CMK (cell line): ENCODE measurements at regions not wholly inside any gene's neighbourhood (a gene's known extent, or its start where the extent isn't known, plus 50 kb on each side); places are given as distances from the start of the nearest gene placed in this dataset.
"Not testable (repeated sequence)": the region's sequence is repeated elsewhere in the genome, so short reads cannot be mapped to it uniquely, and the experiment has no call there.

Source experiments
- DNase-seq: peaks from one replicate; pipeline ENCODE4 v3.0.0-alpha.2; 2010; ENCODE audit warnings: low read depth

DNA sequence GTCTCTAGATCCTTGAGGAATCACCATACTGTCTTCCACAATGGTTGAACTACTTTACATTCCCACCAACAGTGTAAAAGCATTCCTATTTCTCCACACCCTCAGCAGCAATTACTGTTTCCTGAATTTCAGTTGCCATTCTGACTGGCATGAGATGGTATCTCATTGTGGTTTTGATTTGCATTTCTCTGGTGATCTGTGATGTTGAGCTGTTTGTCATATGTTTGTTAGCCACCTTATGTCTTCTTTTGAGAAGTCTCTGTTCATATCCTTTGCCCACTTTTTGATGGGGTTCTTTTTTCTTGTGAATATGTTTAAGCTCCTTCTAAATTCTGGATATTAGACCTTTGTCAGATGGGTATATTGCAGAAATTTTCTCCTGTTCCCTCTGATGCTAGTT is 356.0 kb downstream of the IGSF11 start:
- not testable (repeated sequence) for DNase-seq

DNA sequence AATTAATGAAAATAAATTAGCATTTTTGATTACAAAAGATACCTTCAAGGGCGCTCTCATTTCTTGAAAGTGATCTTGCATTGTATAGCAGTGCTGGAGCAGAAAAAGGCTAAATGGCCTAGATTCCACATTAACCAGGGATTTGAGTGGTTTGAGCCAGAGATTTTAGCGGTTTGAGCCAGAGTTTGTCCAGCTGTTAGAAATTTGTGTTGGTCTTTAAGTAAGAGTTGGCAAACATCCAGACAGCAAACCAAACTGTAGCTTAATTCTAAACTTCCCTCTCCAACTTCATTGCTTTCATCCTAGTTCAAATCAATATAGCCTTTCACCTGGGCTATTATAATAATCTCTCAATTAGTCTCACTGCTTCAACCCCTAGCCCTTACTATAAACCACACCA is 351.7 kb downstream of the IGSF11 start:
- no peak for DNase-seq

DNA sequence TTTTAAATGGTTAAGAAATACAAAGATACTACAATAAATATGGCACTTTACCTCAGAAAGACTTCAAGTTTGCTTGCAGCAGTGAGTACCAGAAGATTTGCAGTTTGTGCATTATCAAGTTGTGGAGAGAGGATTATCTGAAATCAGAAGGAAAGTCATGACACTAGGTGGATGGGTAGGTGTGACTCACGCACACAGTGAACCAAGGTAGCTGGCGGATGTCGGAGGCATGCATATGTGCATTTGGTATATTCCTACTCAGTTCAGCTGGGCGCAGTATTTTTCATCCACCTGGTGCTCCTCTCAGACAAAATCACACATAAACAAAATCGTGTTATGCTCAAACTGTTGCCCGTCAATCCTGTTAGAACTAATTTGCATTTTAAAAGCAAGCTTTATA is 351.0 kb downstream of the IGSF11 start:
- DNase-seq = no peak

DNA sequence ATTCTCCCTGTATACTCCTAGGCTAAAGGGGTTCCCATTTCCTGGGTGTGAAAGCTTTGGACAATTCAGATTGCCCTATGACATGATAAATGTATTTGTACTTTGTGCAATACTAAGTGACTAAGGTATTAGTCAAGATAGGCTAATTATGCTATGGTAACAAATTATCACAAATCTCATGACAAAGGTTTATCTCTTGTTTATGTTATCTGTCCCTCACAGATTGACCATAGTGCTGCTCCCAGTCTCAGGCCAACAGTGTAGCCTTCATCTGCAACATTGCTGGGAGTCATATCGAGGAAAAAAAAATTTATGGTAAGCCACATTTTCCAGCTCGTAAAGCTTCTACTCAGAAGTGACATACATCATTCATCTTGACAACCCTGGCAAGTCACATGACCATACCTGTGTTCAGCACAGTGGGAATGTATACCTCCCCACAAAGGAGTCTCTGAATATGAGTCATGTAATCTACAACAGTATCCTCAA is 346.2 kb downstream of the IGSF11 start:
- DNase-seq = no peak

DNA sequence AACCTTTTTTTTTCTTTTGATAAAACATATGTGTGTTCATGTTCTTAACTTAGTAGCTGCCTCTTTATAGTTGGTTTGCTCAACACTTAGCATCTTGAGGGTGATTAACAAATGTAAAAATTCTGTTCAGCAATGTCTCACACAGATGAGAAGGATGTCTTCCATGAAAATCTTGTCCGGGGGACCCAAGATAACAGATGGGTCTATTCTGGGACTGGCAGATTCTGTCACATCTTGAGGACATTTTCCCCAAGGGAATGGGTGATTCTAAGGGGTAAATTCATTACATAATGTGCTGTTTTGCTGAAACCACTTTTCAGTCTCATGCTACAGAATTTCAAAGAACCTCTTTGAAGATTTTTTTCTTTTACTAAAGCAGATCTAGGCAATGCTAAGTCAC is 342.2 kb downstream of the IGSF11 start:
- no peak for DNase-seq

DNA sequence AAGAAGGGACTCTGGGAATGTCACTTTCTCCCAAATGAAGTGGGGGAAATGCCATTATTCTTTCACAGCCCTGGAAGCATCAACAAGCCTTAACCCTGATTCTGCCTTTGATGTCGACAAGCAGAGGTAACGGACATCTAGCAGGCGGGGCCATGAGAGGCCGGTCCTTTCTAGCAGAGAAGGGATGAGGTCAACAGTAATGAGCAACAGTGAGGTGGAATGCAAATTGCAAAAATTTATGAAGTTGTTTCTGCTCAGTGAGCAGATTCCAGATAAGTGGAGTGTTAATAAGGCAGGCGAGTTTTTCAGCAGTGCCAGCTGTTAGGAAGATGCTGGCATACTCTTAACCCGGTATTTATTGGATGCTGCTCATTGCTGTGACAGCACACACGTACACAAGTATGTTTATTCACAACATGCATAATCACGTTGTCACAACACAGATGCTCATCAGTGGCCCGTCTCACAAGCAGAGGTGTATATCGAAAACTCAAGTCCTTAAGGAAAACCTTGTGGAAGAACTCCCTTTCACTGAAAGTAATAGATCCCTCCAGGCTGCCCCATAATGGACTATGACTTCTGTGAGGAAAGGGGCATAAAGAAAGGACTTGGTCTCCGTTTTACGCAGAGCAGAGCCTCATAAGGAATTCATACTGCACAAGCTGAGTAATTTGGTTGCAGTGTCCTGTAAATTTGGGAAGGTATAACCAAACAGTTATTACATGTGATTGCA is 329.0 kb downstream of the IGSF11 start:
- no peak for DNase-seq

DNA sequence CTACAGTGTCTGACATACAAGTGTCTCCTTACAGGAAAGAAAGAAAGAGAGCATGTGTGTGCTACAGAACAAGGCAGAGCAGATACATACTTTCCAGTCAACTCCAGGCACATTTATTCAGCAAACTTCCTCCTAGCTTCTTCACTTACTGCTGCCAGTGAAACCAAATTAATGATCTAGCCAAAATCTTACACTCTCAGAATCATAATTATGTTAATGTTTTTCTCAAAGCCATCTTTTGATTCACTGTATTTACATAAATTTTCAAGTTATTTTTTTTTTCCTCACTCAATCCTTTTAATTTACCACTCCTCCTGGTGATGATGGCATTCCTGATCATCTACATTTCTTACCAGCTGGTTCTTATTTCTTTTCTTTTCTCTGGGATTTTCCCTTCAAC is 326.7 kb downstream of the IGSF11 start:
- DNase-seq = no peak

DNA sequence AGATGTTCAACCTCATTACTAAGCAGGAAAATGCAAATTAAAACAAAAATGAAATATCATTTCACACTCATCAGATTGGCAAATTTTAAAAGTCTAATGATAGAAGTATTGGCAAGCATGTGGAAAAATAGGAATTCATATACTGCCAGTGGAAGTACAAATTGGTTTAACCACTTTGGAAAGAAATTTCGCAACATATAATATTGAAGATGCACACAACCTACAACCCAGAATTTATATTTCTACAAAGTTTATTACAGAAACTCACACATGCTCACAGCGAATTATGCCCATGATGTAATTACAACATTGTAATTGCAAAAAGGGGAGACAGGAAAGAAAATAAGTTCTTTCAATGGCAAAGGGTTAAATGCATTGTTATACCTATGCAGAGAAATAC is 324.1 kb downstream of the IGSF11 start:
- no peak for DNase-seq

DNA sequence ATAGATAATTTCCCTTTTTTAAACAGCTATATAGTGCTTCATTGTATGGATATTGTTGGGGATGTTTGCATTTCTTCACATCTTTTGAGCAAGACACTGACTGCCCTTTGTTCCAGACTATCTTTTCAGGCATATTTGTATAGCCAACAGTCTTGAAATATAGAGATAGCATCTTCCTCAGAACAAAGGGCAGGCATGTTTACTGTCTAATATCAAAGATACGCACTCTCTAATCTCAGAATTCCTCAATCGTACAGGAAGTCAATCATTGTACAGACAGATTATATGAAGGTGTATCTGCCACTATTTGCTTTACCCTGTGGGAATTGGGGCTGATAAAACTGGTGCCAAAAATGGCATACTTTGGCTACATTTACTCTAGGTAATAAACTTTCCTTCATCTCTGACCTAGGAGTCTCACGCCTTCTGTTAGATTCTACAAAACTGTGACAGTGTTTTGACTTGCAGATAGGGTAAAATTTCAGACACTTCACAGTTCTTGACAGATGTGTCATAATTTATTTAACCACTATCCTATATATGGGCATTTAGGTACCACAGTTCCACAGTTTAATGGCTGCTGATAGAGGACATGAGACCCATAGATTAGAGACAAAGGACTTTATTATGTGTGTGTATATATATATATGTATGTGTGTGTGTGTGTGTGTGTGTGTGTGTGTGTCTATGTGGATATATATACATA is 321.0 kb downstream of the IGSF11 start:
- DNase-seq = no peak

DNA sequence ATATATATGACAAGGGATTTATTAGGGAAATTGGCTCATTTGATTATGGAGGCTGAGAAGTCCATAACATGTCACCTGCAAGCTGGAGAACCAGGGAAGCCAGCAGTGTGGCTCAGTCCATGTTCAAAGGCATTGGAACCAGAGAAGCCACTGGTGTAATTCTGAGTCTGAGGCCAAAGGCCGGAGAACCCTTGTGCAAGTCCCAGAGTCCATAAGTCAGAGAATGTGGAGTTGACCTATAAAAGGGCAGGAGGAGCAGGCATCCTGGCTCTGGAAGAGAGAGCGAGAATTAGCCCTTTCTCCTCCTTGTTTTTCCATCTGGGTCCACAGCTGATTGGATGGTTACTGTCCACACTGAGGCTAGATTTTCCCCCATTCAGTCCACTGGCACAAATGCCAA is 319.8 kb downstream of the IGSF11 start:
- DNase-seq = no peak

DNA sequence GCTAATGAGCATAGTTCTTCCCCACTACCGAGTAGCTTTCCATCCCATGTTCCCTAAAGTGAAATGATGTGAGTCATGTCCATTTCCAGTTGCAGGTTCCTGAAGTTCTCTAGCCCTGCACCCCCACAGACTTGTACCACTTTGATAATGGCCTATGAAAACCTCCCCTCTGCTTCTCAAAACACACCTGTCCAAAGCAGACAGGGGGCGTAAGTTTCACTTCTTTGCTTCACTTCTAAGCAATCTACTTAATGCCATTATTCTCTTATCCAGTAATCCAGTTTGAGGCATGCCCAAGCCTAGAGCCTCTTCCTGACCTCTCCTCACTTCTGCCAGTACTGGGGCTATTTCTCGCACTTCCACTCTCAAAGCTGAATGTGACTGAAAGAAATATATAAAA is 305.1 kb downstream of the IGSF11 start:
- DNase-seq = no peak

DNA sequence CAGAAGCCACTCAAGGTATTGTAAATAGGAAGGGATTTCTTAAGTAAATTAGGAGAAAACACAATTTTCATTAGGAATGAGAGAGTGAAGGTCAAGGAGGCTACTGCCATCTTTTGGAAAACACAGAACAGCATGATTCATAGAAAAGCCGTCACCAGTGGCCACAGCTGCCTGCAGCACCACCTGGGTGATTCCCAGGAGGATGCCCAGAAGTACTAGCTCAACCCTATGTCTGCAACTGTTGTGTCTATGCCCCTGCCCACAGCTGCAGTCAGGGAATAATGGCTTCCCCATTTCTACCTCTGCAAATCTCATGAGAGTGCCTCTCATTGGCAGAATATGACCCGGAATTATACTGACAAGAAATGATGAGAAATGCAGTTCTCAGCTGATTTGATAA is 300.0 kb downstream of the IGSF11 start:
- DNase-seq = no peak

DNA sequence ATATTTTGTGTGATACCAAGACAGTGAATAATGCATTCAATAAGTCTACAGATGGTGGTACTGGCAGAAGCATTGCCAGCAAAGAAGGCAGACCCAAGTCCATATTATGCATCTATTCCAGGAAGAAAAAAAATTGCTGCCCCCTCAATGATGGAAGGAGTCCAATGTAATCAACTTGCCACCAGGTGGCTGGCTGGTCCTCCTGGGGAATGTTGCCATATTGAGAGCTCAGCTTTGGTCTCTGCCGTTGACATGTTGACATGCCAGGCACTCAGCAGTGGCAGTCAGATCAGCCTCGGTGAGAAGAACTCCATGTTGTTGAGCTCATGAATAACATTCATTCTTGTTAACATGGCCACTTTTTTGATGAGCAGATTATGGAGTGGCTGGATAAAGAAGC is 298.5 kb downstream of the IGSF11 start:
- DNase-seq = no peak

DNA sequence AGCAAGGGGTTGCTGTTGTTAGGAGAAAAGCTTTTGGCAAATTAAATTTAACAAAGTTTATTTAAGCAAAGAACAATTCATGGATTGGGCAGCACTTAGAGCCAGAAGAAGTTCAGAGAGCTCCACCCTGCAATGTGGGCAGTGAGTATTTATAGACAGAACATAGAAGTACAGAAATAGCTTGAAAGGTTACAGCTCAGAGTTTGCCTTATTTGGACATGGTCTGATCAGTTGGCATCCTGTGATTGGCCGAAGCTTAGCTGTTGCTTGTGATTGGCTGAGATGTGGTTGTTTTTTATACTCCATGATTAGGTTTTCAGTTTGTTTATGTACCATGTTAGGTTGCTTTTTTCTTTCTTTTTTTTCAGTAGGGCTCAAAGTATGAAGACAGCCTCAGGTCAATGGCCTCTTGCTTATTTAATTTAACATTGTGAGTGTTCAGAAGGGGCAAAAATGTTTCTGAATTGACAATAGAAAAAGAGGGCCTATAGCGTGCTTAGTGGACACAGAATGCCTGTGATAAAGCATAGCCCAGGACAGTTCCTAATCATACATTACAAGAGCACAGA is 293.8 kb downstream of the IGSF11 start:
- DNase-seq = no peak

DNA sequence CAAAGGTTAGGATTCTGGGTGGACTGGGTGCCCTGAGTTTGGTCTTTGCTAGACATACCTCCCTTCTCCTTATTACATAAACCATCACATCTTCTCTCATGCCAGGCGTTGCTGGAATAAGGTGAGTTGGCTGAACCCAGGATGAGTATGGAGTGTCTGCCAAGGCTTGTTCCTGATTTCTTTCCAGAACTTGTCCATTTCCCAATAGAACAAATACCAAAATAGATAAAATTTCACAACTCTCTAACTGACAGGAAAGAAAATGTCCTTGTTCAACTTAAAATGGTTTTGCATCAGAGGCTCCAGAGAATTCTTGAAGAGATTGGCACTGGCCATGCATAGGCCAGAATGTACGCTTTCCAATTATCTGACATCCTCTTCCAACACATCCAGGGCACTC is 291.9 kb downstream of the IGSF11 start:
- DNase-seq = no peak

DNA sequence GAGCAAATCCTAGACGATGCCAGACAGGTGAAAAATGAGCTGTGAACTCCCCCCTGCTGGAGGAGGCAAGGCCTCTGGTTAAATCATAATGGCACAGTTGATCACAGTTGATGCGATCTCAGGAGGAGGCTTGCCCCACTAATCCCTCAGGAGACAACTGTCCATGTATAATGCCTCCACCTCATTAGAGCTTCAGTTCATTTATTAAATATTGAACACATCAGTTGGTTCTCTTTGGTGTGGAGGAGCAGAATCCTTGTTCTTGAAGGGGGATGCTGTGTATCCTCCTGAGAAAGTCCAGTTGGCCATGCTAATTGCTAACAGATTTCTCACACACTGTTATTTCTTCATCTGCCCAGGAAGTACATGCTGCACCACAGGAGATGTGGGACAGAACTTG is 290.5 kb downstream of the IGSF11 start:
- DNase-seq = no peak

DNA sequence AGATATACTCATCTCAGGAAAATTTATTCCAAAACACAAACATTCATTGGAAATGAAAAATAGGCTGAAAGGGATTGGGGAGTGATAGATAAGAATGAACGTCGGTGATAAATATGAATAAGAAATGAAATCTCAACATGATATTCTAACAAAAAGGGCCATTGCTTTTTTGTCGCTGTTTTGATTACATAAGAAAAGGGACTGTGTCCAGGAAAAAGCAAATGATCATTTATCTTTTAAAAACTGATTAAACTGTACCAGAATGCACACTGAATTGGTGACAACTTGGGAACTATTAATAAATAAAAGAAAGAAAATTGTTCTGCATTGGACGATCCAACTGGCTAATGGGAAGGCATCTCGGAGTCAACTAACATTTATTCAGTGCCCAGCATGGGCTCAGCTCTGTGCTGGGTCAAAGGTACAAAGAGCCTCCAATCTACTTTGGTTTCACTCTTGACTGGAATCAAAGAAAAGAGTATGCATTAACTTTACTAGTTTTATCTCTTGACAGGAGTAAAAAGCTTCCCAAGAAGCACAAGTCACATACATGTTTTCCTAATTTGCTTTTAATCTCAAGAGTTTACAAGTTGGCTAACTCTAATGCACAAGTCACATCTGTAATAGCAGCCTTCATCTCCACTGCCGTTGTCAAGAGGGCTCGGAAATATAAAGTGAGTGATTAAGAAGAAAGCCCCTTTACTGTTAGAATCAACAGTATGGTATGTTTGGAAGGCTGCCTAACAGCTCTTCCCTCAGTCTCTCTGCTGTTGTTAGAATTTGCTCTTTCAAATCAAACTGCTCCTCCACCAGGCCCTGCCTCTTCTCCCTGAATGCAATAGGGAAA is 280.0 kb downstream of the IGSF11 start:
- DNase-seq = no peak

DNA sequence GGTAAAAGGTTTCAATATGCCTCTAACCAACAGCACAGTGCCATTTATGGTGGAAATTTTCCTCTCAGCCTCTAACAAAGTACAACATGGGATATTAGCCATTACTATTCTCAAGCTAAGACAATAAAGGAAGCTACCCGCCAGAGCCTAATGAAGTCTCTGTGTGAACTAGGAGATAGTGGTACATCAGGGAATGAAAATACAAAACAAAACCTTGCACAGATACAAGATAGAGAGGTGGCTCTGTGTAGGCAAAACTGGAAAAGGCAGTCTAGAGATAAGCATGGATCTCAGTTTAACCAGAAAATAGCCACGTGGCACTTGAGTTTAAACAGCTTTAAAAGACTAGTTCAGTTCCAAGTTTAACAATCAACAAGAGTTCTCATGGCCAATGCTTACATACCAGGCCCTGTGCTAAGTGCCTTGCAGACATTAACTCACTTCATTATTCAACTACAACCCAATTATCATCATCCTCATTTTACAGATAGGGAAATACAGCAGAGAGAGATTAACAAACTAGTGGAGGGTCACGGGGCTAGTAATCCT is 279.3 kb downstream of the IGSF11 start:
- DNase-seq = no peak

DNA sequence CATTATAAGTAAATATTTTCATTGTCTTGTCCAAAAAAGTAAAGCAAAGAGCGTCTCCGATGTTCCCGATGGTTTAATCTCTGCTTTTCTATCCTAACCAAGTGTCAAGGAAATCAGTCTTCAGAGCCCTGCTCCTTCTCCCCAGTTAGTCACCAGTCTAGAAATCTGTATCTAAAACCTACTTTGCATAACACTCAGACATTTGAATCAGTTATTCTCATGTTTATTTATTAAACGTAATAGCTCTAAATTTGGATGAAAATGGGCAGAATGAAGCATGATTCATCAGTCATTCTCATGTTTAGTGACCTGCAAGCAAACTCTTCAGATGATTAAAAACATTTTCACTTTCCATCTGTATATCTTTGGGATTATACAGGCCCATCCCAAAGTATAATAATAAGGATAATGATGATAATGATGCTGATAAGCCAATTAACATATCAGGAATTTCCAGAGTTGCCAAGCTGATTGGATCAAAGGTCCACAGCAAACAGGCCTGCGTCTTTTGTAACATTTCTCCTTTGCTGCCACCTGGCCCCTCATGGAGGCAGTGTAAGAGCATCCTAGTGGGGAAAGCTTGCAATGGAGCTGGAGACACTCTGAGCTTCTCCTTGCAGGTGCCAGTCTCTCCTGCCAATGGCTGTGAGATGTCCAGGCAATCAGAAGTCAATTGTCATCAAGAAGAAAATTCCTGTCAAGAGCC is 273.9 kb downstream of the IGSF11 start:
- DNase-seq = no peak

DNA sequence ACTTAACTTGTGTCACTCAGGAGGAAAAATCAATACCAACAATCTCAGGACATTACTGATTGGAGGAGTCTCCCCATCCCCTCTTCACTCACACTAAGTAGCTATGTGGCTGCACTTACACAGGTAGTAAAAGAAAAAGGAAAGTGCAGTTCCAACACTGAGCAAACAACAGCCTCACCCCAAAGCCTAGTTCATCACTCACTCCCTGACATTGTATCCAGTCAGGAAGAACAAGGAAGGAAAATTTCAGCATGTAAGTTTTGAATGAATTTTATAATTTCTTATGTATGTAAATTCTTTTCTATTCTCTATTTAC is 273.4 kb downstream of the IGSF11 start:
- no peak for DNase-seq

DNA sequence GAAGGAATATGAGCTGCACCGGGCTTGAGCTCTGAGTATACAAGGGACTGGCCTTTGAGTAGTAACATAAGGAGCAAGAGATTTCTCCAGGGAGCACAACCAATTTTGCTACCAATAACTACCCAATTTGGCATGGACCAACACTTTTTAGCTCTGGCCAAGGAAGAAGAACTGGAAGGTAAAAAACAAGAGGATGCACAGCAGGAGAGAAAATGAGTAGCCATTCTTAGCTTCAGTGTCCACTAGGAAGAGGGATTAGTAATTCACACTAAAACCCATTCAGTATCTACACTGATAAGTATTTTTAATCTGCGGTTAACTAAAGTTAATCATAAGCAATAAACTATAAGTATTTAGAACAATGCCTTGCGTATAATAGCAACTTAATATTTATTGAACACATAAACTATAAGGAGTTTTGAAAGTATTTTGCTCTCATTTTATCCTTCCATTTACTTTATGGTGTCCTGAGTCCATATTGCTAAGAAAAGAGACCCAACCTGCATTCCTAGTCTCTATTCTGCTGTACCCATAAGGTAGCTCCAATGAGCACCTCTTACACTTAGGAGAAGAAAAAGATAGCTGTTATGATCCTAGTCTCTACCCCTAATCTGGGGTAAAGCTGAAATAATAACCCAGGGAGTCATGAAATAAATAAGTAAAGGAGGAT is 268.9 kb downstream of the IGSF11 start:
- no peak for DNase-seq
